AG10803 (cell line): ENCODE measurements at regions not wholly inside any gene's neighbourhood (a gene's known extent, or its start where the extent isn't known, plus 50 kb on each side); places are given as distances from the start of the nearest gene placed in this dataset.
"Not testable (repeated sequence)": the region's sequence is repeated elsewhere in the genome, so short reads cannot be mapped to it uniquely, and the experiment has no call there.

Source experiments
- DNase-seq: peaks from one replicate; pipeline ENCODE4 v3.0.0; 2010; ENCODE audit warnings: low read depth
- H3K4me3 ChIP-seq: 2 replicates; pipeline ENCODE4 v1.5.1; 2011; ENCODE audit warnings: mild to moderate bottlenecking, low read length, control low read depth
- TF ChIP-seq, protein P1 (sequence below): conservative IDR thresholded peaks from 2 replicates; pipeline ENCODE4 v1.5.1; 2011; ENCODE audit warnings: mild to moderate bottlenecking, low read length, control low read depth, inconsistent platforms

DNA sequence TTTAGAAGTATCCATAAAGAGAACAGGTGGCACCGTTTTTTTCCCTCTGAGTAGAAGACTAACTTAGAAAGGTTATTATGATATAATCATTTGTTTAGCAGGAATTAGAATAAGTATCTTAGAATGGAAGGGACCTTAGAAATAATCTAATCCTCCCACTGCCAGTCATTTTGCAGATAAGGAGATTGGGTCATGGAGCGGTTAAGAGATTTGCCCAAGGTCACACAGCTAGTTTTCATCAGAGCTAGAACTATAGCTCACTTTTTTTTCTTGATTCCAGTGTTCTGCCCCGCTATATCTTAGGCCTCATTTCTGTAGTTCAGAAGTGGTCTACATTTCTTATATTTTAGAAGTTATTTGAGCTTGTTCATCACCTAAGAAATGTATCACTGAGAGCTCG, 139.6 kb downstream of the PRL start:
- DNase-seq = no peak
- no peak overlapping the region for H3K4me3 ChIP-seq
- TF ChIP-seq, protein P1, sequence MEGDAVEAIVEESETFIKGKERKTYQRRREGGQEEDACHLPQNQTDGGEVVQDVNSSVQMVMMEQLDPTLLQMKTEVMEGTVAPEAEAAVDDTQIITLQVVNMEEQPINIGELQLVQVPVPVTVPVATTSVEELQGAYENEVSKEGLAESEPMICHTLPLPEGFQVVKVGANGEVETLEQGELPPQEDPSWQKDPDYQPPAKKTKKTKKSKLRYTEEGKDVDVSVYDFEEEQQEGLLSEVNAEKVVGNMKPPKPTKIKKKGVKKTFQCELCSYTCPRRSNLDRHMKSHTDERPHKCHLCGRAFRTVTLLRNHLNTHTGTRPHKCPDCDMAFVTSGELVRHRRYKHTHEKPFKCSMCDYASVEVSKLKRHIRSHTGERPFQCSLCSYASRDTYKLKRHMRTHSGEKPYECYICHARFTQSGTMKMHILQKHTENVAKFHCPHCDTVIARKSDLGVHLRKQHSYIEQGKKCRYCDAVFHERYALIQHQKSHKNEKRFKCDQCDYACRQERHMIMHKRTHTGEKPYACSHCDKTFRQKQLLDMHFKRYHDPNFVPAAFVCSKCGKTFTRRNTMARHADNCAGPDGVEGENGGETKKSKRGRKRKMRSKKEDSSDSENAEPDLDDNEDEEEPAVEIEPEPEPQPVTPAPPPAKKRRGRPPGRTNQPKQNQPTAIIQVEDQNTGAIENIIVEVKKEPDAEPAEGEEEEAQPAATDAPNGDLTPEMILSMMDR = no peak

- DNase-seq = no peak
- H3K4me3 ChIP-seq = no peak overlapping the region
- TF ChIP-seq, protein P1 = no peak
These were observed 132.6 kb downstream of the PRL start for GRCh38 chr6:22164236-22164635.

- not testable (repeated sequence) for H3K4me3 ChIP-seq, DNase-seq
These were observed 125.8 kb downstream of the PRL start for GRCh38 chr6:22171006-22171405.

- H3K4me3 ChIP-seq, DNase-seq: not testable (repeated sequence)
These were observed 125.0 kb downstream of the PRL start for GRCh38 chr6:22171885-22172284.

DNA sequence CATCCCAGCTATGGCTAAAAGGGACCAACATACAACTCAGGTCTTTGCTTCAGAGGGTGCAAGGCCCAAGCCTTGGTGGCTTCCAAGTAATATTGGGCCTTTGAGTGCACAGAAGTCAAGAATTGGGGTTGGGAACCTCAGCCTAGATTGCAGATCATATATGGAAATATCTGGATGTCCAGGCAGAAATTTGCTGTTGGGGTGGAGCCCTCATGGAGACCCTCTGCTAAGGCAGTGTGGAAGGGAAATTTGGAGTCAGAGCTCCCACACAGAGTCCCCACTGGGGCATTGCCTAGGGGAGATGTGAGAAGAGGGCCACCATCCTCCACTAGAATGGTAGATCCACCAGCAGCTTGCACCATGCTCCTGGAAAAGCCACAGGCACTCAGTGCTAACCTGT, 123.5 kb downstream of the PRL start:
- no peak for DNase-seq
- TF ChIP-seq, protein P1 = no peak
- H3K4me3 ChIP-seq = no peak overlapping the region

GRCh38 chr6:22180250-22180649, 116.6 kb downstream of the PRL start:
- DNase-seq, H3K4me3 ChIP-seq: not testable (repeated sequence)

DNA sequence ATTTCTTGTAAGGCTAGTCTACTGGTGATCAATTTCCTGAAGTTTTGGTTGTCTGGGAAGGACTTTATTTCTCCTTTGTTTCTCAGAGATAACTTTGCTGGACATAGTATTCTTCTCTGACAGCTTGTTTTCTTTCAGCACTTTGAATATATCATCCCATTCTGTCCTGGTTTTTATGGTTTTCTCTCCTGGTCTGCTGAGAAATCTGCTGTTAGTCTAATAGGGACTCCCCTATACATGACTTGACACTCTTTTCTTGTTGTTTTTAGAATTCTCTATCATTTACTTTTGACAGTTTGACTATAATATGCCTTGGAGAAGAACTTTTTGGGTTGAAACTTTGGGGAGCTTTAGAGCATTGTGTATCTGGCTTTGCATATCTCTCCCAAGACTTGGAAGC, 112.5 kb downstream of the PRL start:
- no peak for DNase-seq
- no peak overlapping the region for H3K4me3 ChIP-seq
- TF ChIP-seq, protein P1 = no peak

GRCh38 chr6:22189946-22190345, 106.9 kb downstream of the PRL start:
- TF ChIP-seq, protein P1 = no peak
- DNase-seq = no peak
- H3K4me3 ChIP-seq = no peak overlapping the region

- no peak overlapping the region for H3K4me3 ChIP-seq
- TF ChIP-seq, protein P1 = no peak
- peak; percentile 33 for DNase-seq
These were observed 102.5 kb downstream of the PRL start for GRCh38 chr6:22194188-22194921.
